T47D (cell line): ENCODE measurements at regions not wholly inside any gene's neighbourhood (a gene's known extent, or its start where the extent isn't known, plus 50 kb on each side); places are given as distances from the start of the nearest gene placed in this dataset.
"Not testable (repeated sequence)": the region's sequence is repeated elsewhere in the genome, so short reads cannot be mapped to it uniquely, and the experiment has no call there.

ENCODE experiments used
- DNase-seq, 2 experiments: peaks; one replicate each; pipeline versions ENCODE4 v3.0.0 to v3.0.0-alpha.2; 2011 to 2012; ENCODE audit warnings: low read depth in 1 of 2, low spot score in 1 of 2
- JUND ChIP-seq: IDR thresholded peaks from 2 replicates; pipeline ENCODE4 v1.6.1; 2012; ENCODE audit warnings: low read depth
- in situ Hi-C: cut with HindIII; loops from 2 replicates; pipeline ENCODE4 v1.10.0; 2016; ENCODE audit warnings: low sequenced_read_pairs, low pct_unique_long_range_greater_than_20kb

DNA sequence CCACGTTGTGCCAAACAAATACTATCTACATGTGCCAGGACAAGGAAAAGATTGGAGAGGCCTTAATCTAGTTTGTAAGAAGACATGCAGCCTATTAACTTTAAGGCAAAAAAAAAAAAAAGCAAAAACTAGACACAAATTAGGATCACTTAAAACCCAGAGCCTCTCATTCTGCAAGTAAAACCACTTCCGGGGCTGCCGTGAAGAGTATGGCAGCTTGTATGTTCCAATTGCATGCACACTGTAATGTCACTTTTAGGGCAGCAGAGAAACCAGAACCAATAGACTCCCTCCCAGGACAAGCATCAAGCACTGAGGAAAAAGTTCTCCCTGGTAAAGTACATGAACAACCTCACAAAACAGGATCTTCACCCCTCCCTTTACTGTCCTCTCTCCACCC lies 70.6 kb downstream of the RSL24D1 start:
- no peak for DNase-seq
- in situ Hi-C loops: no loop called here

DNA sequence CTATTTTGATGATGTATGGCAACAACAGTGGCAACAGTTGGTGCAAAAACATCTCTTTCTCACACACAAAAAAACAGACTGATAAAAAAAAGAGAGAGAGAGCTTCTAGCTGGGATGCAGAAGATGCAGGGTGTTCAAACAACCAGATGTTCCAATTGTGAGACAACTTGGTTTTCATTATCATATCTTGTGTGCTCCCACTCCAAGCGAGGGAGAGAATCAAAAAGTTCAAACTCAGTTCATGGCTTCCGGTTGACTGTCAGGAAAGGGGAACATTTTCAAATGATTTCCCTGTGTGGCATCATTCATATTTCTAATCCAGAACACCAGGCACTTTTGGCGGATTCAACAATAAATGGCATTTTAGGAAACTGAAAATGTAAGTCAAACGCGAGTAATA lies 72.1 kb downstream of the RSL24D1 start:
- no peak for TF ChIP-seq JUND
- no peak for DNase-seq
- in situ Hi-C loops: no loop called here

More for the DNA sequence above, 70.6 kb downstream of the RSL24D1 start:
- no peak for TF ChIP-seq JUND

- in situ Hi-C loops: no loop called here
- no peak for TF ChIP-seq JUND
- no peak for DNase-seq
These were observed 78.3 kb downstream of the RSL24D1 start for GRCh38 chr15:55118344-55118870.

DNA sequence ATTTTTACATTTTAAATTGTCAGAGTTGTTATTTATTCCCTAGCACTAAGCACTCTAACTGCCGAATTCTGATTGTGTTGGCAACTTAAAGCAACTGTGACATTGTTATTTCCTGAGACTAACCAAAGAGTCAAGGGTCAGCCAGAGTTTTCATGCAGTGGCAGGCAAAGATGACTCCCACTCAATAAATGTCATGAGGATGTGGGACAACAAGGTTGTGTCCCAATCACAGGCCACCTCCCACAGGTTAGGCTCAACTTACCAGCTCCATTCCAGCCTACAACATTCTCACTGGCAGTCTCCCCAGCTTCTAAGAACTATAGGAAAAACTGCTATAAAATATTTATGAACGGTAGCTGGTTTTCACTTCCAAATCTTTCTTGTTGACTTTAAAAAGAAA lies 80.1 kb downstream of the RSL24D1 start:
- no peak for TF ChIP-seq JUND
- DNase-seq: no peak
- in situ Hi-C loops: no loop called here

DNA sequence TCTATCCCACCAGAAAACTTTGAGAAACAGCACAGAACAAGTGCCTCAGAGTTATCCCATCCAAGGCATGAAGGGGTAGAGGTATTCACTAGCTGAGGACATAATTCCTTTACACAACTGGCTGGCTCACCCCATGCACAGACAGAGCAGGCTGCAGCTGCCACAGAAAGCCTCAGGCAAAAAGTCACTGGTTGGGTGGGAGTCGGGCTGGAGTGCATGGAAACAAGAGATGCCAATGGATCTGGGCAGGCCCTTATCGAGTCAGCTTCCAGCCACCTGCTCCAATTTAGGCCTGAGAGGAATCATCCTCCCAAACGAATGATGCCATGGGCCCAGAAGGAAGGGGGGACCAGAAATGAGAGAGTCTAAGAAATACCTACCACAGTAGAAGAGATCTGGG lies 83.0 kb downstream of the RSL24D1 start:
- TF ChIP-seq JUND: no peak
- DNase-seq: no peak
- in situ Hi-C loops: no loop called here

- in situ Hi-C loops: no loop called here
- no peak for TF ChIP-seq JUND
- DNase-seq: no peak
These were observed 84.0 kb downstream of the RSL24D1 start for GRCh38 chr15:55112706-55113105.

DNA sequence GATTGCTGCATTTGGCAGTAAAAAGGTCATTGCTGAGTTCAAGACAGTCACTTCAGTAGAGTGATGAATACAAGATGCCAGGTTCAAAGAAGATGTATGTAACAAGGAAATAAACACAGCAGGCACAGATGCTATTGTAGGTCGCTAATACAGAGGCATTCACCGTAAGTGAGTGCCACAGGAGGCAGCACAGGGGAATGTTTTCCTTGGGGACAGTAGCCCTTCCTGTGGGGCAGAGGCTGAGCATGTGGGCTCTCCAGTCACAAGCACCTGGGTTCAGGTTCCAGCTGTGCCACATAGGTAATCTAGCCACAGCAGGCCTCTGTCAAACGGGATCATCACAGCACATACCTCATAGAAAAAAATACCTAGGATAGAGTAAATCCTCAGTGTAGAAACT lies 86.3 kb downstream of the RSL24D1 start:
- DNase-seq: peak in 1 of 2 experiments; percentile 22
- no peak for TF ChIP-seq JUND
- in situ Hi-C loops: no loop called here

GRCh38 chr15:55108858-55109518 lies 87.8 kb downstream of the RSL24D1 start:
- in situ Hi-C loops: no loop called here
- peak; percentile 41 to 72 for DNase-seq
- TF ChIP-seq JUND: no peak

DNA sequence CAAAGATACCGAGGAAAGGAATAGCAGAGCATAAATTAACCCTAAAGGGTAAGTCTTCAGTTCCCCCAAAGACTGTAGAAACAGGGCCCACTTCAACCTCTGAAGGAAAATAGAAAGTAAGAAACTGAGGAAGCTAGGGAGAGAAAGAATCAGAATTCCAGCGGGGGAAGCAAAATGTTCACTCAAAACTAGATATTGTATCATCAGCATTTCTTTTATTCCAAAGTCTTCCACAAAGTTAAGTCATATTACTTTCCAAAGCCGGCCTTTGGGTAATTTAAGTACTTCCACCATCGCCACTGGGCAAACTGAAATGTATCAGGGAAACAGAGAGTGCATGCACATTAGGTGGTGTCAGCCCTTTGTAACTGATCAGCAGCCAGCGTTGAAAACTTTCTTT lies 88.3 kb downstream of the RSL24D1 start:
- TF ChIP-seq JUND: no peak
- in situ Hi-C loops: no loop called here
- DNase-seq: no peak

GRCh38 chr15:55106155-55106554 lies 90.6 kb downstream of the RSL24D1 start:
- no peak for TF ChIP-seq JUND
- in situ Hi-C loops: no loop called here

GRCh38 chr15:55094136-55094535 lies 102.6 kb downstream of the RSL24D1 start:
- no peak for TF ChIP-seq JUND
- DNase-seq: no peak
- in situ Hi-C loops: no loop called here

More at GRCh38 chr15:55106155-55106554, 90.6 kb downstream of the RSL24D1 start:
- DNase-seq: no peak

DNA sequence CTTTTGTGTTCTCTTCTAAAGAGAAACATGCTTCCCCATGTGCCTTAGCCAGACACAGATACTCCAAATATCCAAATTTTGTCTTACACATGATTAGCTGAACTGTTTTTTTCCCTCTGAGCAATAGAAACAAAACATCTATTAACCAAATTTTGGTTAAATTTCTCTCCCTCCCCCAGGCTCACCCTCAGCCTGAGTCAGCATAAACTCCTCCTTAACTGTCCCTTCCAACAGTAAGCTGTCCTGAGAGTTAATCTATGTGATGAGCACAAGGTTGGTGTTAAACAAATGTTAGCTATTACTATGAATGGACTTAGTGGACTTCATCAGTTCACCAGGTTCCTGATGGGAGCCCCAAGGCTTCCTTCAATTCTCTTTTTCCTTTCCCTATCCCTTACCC lies 108.5 kb downstream of the RSL24D1 start:
- no peak for DNase-seq
- no peak for TF ChIP-seq JUND
- in situ Hi-C loops: no loop called here

DNA sequence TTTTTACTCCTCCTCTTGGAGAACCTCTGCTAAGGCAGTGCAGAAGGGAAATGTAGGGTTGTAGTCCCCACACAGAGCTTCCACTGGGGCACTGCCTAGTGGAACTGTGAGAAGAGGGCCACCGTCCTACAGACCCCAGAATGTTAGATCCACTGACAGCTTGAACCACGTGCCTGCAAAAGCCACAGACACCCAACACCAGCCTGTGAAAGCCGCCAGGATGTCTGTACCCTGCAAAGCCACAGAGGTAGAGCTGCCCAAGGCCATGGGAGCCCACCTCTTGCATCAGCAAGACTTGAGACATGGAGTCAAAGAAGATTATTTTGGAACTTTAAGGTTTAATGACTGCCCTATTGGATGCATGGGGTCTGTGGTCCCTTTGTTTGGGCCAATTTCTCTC lies 112.1 kb downstream of the RSL24D1 start:
- no peak for DNase-seq
- in situ Hi-C loops: no loop called here
- no peak for TF ChIP-seq JUND

DNA sequence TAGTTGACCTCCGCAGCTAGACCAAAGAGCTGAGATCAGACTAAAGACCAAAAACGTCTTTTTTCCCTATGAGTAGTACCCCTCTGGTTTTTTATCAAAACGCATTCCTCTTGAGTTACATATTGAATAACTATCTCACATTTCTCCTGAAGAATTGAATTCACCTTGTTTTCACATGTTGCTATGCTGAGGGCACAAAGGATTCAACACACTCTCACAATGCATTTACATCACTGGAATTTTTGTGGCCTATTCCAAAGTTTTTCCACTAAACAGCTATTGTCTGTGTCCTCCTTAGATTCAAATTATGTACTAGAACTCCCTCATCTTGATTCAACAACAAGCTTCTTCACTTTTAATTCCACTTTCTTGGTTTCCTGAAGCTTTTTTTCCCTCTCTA lies 112.5 kb downstream of the RSL24D1 start:
- in situ Hi-C loops: no loop called here
- TF ChIP-seq JUND: no peak
- no peak for DNase-seq

- DNase-seq, in situ Hi-C loops: not testable (repeated sequence)
These were observed 119.7 kb downstream of the RSL24D1 start for GRCh38 chr15:55077052-55077451.
